ENCODE measurements at regions not wholly inside any gene's neighbourhood (a gene's known extent, or its start where the extent isn't known, plus 50 kb on each side); places are given as distances from the start of the nearest gene placed in this dataset.
"Not testable (repeated sequence)": the region's sequence is repeated elsewhere in the genome, so short reads cannot be mapped to it uniquely, and the experiment has no call there.

- no peak for DNase-seq (ENCODE audit: low spot score)
These were observed 102.7 kb upstream of the ARHGAP42 start for GRCh38 chr11:100584201-100584985.

DNA sequence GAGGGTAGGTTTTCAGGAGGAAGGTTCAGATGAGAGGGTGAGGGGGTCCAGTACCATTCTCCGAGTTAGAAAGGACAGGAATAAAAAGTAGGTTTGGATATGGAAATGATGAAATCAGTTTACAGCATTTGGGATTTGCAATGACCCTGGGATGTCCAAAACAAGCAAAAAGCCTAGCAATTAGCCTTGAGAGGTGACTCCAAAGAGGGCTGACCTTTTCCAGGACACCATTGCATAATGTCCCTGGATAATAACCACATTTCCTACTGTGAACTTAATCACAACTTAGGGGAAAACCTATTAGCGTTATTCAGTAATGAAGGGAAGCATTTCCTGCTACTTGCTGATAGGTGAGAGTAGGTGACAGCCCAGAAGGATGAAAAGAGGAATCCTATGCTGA is 101.4 kb upstream of the ARHGAP42 start:
- no peak for DNase-seq (ENCODE audit: low spot score)

- DNase-seq (ENCODE audit: low spot score) = no peak
These were observed 100.6 kb upstream of the ARHGAP42 start for GRCh38 chr11:100586361-100587101.

GRCh38 chr11:100592619-100593260 is 94.3 kb upstream of the ARHGAP42 start:
- DNase-seq (ENCODE audit: low spot score) = peak; percentile 68

GRCh38 chr11:100593291-100593690 is 93.8 kb upstream of the ARHGAP42 start:
- DNase-seq (ENCODE audit: low spot score) = peak; percentile 75

DNA sequence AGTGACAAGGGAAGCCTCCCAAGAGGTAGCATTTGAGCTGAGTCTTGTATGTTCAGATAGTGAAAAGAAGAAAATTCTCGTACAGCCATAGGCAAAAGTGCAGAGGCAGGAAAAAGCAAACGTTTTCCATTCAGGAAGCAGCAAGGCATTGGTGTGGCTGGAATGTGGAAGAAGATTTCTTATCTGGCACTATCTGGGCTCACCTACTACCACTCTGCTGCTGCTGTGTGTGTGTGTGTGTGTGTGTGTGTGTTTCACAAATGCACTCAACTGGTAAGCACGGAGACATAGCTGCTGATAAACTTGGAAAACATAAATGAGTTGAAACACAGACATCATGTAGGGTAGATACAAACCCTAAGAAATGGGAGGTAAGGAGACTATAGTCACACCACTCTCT is 92.8 kb upstream of the ARHGAP42 start:
- DNase-seq (ENCODE audit: low spot score) = no peak

- no peak for DNase-seq (ENCODE audit: low spot score)
These were observed 86.1 kb upstream of the ARHGAP42 start for GRCh38 chr11:100600941-100601340.

DNA sequence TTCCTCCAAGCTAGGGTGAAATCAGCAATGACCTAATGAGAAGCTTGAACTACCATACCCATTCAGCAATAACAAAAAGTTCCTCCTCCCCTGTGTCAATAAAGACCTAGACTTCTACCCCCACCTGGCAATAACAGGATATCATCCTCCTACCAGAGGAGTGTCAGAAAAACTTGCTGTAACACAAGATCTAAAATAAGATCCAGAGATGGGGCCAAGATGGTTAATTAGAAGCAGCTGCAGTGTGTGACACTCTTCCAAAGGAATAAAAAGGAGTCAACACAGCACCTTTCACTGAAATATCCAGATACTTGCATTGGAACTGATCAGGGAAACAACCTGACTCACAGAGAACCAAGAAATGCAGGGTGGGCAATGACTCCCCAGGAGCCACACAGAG is 84.4 kb upstream of the ARHGAP42 start:
- no peak for DNase-seq (ENCODE audit: low spot score)

- DNase-seq (ENCODE audit: low spot score) = not testable (repeated sequence)
These were observed 79.3 kb upstream of the ARHGAP42 start for GRCh38 chr11:100607761-100608160.

- no peak for DNase-seq (ENCODE audit: low spot score)
These were observed 74.3 kb upstream of the ARHGAP42 start for GRCh38 chr11:100612766-100613165.

- no peak for DNase-seq (ENCODE audit: low spot score)
These were observed 68.2 kb upstream of the ARHGAP42 start for GRCh38 chr11:100618914-100619313.

DNA sequence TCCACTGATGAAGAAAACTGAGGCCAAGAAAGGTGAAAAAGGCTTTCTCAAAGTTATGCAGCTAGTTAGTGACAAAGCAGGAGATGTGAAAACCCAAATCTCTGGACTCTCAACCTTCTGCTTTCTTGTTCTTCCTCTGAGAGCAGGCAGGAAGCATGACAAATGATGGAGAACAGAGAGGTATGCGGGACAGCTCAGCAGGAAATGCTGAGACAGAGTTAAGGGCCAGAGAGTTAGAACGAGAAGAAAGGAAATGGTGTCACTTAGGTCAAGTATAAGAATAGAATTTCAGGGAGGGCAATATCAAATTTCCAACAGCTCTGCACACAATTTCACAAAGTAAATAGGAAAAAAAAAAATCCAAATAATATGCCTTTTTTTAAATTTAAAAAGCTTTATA is 67.6 kb upstream of the ARHGAP42 start:
- no peak for DNase-seq (ENCODE audit: low spot score)

DNA sequence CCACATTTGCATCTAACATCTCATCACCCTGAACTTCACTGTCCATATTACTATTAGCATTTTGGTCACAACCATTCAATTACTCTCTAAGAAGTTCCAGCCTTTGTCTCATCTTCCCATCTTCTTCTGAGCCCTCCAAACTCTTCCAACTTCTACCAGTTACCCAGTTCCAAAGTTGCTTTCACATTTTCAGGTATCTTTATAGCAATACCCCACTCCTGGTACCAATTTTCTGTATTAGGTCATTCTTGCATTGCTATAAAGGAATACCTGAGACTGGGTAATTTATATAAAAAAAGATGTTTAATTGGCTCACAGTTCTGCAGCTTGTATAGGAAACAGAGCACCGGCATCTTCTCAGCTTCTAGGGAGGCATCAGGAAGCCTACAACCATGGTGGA is 64.7 kb upstream of the ARHGAP42 start:
- DNase-seq (ENCODE audit: low spot score) = no peak

GRCh38 chr11:100624346-100624745 is 62.7 kb upstream of the ARHGAP42 start:
- DNase-seq (ENCODE audit: low spot score) = no peak

- DNase-seq (ENCODE audit: low spot score) = no peak
These were observed 62.0 kb upstream of the ARHGAP42 start for GRCh38 chr11:100625041-100625440.

DNA sequence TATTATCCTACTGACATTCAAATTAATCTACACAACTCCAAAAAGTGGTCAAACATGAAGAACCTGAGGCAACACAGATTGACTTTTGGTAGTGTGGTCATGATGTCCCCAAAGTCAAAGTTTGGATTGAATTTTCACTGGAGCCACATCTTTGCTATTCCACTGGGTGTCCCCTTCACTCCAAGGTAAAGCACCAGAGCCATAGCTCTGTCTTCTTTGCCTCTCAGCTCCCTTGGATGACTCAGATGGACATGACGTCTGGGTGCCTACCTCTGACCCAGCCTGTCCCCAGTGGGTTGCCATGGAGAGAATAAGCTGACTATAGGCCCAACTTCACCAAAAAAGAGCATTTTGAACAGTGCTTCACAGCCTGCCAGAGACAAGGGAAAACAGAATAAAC is 57.4 kb upstream of the ARHGAP42 start:
- no peak for DNase-seq (ENCODE audit: low spot score)

DNA sequence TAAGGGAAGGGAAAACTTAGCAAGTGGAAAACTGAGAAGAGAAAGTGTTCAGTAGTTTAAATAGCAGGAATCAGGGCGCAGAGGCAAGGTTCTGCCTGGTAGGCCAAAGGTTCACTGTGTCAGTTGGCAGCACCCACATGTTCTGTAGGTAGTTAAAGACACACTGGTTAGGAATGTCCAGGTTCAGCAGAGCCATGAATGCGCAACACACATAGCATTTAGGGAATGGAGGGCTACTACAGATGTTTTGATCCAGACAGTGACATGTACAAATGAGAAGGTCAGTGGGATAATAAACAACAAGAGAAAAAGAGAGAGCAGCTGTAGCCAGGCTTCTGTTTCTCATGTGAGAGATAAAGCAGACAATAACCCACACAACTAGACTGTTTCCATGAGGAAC is 56.2 kb upstream of the ARHGAP42 start:
- DNase-seq (ENCODE audit: low spot score) = no peak

GRCh38 chr11:100631316-100631715 is 55.8 kb upstream of the ARHGAP42 start:
- DNase-seq (ENCODE audit: low spot score) = peak; percentile 29

DNA sequence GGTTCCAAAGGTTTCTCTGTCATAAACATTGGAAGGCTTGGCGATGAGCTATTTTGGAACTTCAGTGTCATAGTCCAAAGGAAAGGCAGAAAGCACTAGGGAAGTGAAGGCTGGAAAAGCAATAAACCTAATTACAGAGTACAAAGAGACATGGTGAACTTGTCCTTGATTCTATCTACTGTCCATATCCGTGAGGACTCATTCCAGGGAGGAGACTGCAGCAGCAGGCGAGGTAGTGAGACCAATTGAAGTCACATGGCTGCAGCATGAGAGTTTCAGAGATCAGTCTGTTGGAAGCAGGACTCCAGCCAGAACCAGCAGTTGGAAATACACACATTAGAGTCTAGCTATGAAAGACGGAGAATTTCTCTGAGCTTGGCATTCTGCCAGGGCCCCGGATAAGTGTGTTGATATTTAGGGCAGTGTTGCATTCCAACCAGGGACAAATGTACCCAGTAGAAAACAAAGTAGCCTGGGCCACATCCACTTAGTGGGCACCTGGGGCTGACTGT is 54.1 kb upstream of the ARHGAP42 start:
- DNase-seq (ENCODE audit: low spot score) = no peak

DNA sequence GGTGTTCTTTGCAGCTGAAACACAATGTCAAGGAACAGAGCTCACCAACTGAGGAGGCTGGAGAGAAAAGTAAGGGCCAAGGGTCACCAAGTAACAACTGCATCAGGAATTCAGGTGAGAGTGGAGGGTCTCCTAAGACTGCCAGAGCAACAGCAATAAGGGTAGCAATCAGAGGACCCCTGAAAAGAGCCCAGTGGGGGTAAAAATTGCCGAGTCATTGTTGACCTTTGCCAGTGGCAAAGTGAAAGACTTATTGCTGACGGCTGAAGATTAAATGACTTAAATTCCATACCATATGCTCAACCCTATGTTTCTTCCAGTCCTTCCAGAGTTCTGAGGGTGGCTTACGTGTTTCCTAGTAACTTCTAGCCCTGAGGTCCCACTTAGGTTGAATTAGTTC is 51.9 kb upstream of the ARHGAP42 start:
- no peak for DNase-seq (ENCODE audit: low spot score)

GRCh38 chr11:100636536-100636935 is 50.6 kb upstream of the ARHGAP42 start:
- no peak for DNase-seq (ENCODE audit: low spot score)
